GM15510 (cell line): ENCODE measurements at regions not wholly inside any gene's neighbourhood (a gene's known extent, or its start where the extent isn't known, plus 50 kb on each side); places are given as distances from the start of the nearest gene placed in this dataset.
A peak's percentile ranks its signal among the peaks of the same experiment; 100 is the strongest.

Source experiments
- POLR2A ChIP-seq: IDR thresholded peaks from 3 replicates; pipeline ENCODE4 v1.6.1; 2011; ENCODE audit warnings: borderline replicate concordance; ENCODE audit not compliant: insufficient read length; ENCODE audit errors: extremely low read depth

DNA sequence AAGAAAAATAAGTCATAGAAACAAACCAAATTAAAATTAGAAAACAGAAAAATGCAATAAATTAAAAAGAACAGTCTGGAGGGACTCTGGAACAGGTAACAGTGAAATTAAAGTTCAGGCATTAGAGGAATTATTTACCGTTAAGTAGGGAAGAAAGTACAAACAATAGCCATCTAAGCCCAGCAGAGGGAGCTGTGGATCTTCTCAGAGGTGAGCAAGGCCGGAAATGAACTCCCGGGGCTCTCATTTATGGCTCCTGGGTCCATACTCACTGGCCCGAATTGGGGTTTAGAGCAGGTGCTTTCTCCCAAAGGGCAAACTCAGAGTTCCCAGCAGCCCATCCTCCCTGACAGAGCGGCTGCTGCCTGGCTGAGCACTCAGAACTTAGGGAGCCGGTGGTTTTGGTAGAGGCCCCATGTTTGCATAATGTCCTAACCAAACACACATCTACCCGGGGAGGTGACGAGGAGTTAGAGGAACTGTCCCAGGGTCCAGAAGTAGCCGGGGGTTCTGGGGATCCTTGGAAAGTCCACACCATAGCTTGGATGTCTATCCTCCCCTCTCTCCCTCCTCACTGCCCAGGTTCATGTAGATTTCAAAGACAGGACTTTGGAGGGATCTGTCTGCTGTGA lies 87.8 kb upstream of the VPREB1 start:
- peak; percentile 37 for TF ChIP-seq POLR2A

- TF ChIP-seq POLR2A, result no peak
Measured at GRCh38 chr22:22156348-22156715, 88.3 kb upstream of the VPREB1 start.

DNA sequence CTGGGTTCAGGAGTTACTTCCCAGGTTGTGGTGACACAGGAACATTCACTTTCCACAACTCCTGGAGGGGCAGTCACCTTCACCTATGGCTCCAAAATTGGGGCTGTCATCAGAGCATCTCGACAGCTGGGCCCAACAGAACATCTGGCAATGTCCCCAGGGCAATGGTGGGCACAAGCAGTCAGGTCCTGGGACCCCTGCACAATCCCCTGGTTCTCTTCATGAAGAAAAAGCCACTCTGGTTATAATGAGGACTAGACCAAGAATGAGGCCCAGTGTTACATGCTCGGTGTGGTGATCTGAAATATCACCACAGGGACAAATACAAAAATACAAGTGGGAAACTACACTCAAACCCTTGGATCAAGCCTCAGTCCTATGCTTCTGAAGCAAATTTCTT lies 89.0 kb upstream of the VPREB1 start:
- no peak for TF ChIP-seq POLR2A

DNA sequence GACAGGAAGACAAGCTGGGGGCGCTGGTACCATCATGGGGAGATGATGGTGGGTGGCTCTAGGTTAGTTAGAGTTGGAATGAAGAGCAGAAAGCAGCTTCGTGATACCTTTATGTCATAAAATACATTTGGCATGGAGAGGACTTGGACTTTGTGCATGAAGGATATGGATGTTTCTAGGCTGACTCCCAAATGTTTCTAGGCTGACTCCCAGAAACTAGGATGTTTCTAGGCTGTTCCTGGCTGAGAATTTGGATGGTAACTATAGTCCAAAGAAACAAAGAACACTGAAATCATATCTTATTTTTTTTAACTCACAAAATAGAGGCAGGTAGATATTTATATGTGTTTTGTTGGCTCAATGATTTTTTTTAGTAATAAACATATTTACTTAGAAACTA lies 89.4 kb upstream of the VPREB1 start:
- TF ChIP-seq POLR2A, result no peak

- no peak for TF ChIP-seq POLR2A
Measured at GRCh38 chr22:22154040-22154439, 90.5 kb upstream of the VPREB1 start.

- TF ChIP-seq POLR2A, result no peak
Measured at GRCh38 chr22:22151308-22151707, 93.3 kb upstream of the VPREB1 start.

DNA sequence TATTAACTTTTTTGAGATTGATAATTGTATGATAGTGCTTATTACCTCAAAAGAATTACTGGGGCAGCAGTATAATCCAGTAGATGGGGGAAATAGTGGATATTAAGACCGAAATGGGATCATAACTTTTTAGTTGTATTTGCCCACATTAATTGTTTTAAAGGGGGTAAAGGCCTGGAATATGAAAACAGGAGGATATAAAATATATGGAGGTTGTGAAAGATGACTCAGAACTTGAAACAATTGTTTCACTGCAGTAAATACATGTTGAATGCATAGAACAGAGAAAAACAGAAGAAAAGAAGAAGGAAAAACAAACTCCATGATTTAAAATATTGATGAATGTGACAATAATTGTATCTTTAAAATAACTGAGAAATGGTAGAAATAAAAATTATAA lies 94.1 kb upstream of the VPREB1 start:
- no peak for TF ChIP-seq POLR2A

DNA sequence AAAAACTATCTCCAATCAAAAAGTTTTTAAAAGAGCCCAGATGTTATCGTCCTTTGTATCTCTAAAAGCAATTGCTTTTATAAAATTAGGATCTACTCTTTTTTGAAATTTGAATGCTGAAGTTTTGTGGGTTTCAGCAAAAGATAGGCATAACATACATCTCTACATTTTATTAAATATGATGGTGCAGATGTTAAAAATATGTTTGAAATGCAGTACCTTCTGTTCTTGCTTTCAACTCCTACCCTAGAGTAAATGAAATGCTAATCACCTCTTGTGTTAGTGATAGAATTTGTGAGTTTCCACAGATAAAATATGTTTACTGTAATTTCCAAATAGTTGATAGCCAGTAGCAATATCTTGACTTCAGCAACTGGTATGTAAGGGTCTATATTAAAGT lies 95.7 kb upstream of the VPREB1 start:
- TF ChIP-seq POLR2A, result no peak

- TF ChIP-seq POLR2A, result no peak
Measured at GRCh38 chr22:22144858-22145257, 99.7 kb upstream of the VPREB1 start.

- no peak for TF ChIP-seq POLR2A
Measured at GRCh38 chr22:22143448-22143847, 101.1 kb upstream of the VPREB1 start.

DNA sequence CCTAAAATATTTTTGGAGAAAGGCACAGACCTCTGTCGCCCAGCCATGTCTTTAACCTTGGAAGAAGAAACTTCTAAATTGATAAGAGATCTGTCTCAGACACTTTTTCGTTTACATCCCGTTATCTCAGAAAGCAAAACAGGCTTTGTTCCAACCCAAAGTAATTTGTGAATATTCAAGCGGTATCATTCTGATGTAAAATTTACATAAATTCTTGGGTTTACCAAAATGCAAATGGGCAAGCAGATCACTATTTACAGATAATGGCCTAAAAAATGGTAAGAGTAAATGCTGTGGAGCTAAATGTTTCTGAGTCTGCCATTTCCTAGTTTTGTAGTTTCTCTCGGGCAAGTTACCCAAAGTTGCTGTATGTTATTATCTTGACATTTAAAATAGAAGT lies 101.9 kb upstream of the VPREB1 start:
- TF ChIP-seq POLR2A, result no peak

GRCh38 chr22:22141771-22142591 lies 102.6 kb upstream of the VPREB1 start:
- no peak for TF ChIP-seq POLR2A

DNA sequence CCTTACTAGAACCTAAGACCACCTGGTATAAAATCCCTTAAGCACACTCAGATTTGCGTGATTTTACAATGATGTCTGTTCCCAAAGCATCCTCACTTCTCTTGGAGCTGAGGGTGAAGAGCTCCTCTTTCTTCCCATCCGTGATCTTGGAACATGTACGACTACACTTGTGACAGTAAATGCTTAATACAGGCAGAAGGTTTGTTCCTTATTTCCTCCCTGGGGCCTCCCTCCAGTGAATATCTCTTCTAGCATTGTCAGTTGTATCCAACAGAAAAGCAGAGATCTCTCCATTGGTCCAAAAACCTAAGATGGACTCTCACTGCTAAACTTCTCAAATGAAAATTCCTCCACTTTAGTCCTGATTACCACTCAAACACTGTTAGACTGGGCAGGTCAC lies 103.6 kb upstream of the VPREB1 start:
- no peak for TF ChIP-seq POLR2A

GRCh38 chr22:22139364-22139763 lies 105.2 kb upstream of the VPREB1 start:
- TF ChIP-seq POLR2A, result no peak

DNA sequence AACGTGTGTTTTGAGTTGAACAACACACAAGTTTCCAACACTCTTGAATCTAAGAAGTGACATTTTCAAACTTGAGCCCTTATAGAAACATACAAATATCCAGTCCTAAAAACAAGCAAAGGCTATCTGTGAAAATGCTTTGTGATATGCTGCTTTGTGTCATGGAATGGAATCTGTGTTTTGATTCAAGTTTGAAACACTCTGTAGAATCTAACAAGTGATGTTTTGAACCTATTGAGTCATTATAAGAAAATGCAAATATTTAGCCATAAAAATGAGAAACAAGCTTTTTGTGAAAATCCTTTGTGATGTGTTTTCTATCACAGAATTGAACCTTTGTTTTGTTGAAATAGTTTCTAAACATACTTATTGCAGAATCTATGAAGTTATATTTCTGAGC lies 105.7 kb upstream of the VPREB1 start:
- TF ChIP-seq POLR2A, result no peak

- TF ChIP-seq POLR2A, result no peak
Measured at GRCh38 chr22:22137891-22138290, 106.7 kb upstream of the VPREB1 start.
